ENCODE measurements at regions not wholly inside any gene's neighbourhood (a gene's known extent, or its start where the extent isn't known, plus 50 kb on each side); places are given as distances from the start of the nearest gene placed in this dataset.
A peak's percentile ranks its signal among the peaks of the same experiment; 100 is the strongest.

DNA sequence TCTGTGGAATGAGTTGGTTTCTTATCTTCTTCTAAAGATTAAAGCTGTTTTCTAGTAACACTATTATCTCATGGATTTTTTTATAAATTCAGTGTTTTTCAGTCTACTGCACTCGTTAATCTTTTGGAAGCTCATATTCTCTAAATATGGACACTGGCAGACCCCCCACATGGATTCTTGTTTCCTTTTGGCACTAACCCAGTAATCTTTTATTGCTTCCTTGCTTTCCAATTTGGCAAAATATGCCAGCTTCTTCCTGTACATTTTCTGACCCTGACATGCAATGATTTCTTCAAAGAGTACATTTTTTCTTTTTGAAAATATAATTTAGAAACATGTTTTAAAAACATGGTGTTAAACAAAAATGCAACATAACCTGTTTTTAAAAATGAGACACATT lies 474.2 kb upstream of the FTMT start:
- no peak for TF ChIP-seq POLR2A (IDR thresholded peaks at IDR 0.05)
- TF ChIP-seq, protein P1, sequence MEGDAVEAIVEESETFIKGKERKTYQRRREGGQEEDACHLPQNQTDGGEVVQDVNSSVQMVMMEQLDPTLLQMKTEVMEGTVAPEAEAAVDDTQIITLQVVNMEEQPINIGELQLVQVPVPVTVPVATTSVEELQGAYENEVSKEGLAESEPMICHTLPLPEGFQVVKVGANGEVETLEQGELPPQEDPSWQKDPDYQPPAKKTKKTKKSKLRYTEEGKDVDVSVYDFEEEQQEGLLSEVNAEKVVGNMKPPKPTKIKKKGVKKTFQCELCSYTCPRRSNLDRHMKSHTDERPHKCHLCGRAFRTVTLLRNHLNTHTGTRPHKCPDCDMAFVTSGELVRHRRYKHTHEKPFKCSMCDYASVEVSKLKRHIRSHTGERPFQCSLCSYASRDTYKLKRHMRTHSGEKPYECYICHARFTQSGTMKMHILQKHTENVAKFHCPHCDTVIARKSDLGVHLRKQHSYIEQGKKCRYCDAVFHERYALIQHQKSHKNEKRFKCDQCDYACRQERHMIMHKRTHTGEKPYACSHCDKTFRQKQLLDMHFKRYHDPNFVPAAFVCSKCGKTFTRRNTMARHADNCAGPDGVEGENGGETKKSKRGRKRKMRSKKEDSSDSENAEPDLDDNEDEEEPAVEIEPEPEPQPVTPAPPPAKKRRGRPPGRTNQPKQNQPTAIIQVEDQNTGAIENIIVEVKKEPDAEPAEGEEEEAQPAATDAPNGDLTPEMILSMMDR (IDR thresholded peaks at IDR 0.05), result no peak
- WGBS, 4 donors, result 24 to 46% (median 39%) methylated on average over 1 of the region's 1 CpG
- ATAC-seq, result no peak

DNA sequence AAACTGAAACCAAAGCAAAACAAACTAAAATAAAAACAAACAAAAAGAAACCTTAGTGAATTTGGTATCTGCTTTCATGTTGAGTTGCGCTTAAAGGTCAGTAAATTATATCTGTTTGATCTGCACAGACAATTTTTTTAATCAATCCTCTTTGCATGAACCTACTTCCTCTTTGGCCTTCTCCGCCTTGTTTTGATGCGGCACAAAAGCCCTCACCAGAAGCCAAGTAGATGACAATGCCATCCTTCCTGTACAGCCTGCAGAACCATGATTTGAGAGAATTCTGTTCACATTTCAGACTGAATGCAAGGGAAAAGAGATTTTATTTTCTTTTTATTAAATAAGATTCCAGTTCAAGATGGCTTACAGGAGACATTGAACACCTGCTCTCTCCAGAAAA lies 473.6 kb upstream of the FTMT start:
- no peaks in the 10 kb centered on the region for H3K36me3 ChIP-seq
- H3K9me3 ChIP-seq, result no peaks in the 10 kb centered on the region
- TF ChIP-seq, protein P1 (IDR thresholded peaks at IDR 0.05), result no peak
- no peak for TF ChIP-seq POLR2A (IDR thresholded peaks at IDR 0.05)
- intact Hi-C loops (cut with DNase I), result no loop called here
- H3K27me3 ChIP-seq, result no peaks in the 10 kb centered on the region
- H3K4me1 ChIP-seq, result no peaks in the 10 kb centered on the region
- ATAC-seq (no peak), DNase-seq (no peak)
- 59 to 78% (median 73%) methylated on average over 3 of the region's 3 CpGs for WGBS, 4 donors
- no peak overlapping the region for H3K4me3 ChIP-seq
- H3K27ac ChIP-seq, result no peak overlapping the region

More for the DNA sequence above, 474.2 kb upstream of the FTMT start:
- Histone ChIP-seq H3K4me1 (no peaks in the 10 kb centered on the region), H3K9me3 (no peaks in the 10 kb centered on the region), H3K27me3 (no peaks in the 10 kb centered on the region), H3K27ac (no peak overlapping the region), H3K36me3 (no peaks in the 10 kb centered on the region), H3K4me3 (no peak overlapping the region)
- intact Hi-C loops (cut with DNase I), result no loop called here
- no peak for DNase-seq

DNA sequence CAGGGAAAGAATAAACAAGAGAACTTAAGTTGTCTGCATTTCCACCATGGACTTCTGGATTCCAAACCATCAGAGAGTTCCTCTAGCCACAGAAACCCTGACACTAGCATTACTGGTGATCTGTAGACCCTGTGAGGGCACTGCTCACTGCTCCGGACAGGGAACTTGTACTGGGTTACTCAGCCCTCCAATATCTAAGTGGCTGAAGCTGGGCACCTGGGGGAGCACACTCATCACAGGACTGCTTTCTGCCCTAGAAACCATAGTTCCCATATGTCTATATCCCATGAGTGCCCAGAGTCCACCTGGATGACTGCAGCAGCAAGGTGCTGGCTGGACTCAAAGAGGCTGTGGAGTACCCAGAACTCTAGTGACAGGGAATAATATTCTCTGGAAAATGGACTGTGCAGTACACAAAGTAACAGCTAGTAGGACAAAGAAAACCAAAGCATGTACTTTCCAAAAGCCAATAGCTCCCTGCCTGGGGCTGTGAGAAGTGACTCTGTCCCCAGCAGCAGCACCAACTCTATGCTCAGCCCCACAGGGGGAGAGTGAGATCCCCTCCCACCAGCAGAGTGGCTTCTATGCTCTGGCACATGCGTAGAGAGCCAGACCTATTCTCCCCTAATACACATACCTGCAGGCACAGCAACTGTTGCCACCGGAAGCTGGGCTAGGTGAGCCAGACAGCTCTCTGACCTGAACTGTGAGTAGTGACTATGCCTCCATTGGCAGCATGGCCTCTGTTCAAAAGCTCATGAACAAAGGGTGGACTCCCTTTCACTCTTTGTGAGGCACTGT lies 472.9 kb upstream of the FTMT start:
- H3K4me3 ChIP-seq, result no peak overlapping the region
- TF ChIP-seq, protein P1 (IDR thresholded peaks at IDR 0.05), result no peak
- no peak for TF ChIP-seq POLR2A (IDR thresholded peaks at IDR 0.05)
- WGBS, 4 donors, result 57 to 88% (median 86%) methylated on average over 3 of the region's 3 CpGs
- no peaks in the 10 kb centered on the region for H3K36me3 ChIP-seq
- ATAC-seq (no peak), DNase-seq (peak in 1 of 5 donors; percentile 13)
- no peak overlapping the region for H3K27ac ChIP-seq
- H3K27me3 ChIP-seq, result no peaks in the 10 kb centered on the region
- no peaks in the 10 kb centered on the region for H3K4me1 ChIP-seq
- intact Hi-C loops (cut with DNase I), result no loop called here
- no peaks in the 10 kb centered on the region for H3K9me3 ChIP-seq

DNA sequence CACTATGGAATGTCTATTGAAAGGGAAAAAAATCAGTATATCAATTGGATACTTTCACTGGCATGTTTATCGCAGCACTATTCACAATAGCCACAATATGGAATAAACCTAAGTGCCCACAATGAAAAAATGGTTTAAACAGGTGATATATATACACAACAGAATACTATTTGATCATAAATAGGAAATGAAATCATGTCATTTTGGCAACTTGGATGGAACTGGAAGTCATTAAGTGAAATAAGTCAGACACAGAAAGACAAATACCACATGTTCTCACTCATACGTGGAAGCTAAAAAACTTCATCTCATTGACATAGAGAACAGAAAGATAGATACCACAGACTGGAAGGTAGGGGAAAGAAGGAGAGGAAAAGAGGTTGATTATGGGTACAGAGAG lies 471.6 kb upstream of the FTMT start:
- H3K4me1 ChIP-seq, result no peaks in the 10 kb centered on the region
- TF ChIP-seq, protein P1 (IDR thresholded peaks at IDR 0.05), result no peak
- no peak for TF ChIP-seq POLR2A (IDR thresholded peaks at IDR 0.05)
- no peak overlapping the region for H3K27ac ChIP-seq
- no peaks in the 10 kb centered on the region for H3K9me3 ChIP-seq
- ATAC-seq (no peak), DNase-seq (no peak)
- no peaks in the 10 kb centered on the region for H3K27me3 ChIP-seq
- 57 to 65% (median 63%) methylated on average over 2 of the region's 2 CpGs for WGBS, 4 donors
- intact Hi-C loops (cut with DNase I), result no loop called here
- no peak overlapping the region for H3K4me3 ChIP-seq
- no peaks in the 10 kb centered on the region for H3K36me3 ChIP-seq

All from heart left ventricle (tissue), 16 donors.